ENCODE measurements at regions not wholly inside any gene's neighbourhood (a gene's known extent, or its start where the extent isn't known, plus 50 kb on each side); places are given as distances from the start of the nearest gene placed in this dataset.

DNA sequence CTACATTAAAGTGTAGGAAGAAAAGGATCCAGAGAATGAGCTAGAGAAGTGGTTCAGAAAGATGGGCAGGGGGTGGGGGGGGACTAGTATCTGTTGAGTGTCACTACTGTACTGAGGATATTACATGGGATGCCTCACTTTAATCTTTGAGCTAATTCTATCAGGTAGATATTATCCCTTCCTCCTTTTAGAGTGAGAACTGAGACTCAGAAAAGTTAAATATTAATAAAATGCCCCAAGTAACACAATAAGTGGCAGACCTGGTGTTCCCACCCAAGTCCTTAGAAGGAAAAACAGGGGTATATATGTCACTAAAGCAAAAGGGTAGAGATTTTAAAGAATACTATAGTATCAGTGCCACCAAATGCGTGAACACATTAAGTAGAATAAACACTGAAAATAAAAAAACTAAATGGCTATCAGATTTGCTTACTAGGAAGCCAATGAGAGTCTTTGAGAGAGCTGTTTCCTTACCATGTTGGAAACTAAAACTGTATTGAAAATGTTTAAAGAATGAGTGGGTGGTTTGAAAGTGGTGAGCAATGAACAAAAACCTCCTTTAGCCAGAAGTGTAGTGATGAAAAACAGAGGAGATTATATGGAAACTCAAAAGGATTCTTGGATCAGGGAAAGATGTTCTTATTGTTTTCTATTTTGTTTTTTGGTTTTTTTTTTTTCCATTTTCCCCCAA lies 230.8 kb downstream of the BARHL2 start:
- no peak for DNase-seq
- H3K27ac ChIP-seq: no peak overlapping the region
- H3K27me3 ChIP-seq: no peaks in the 10 kb centered on the region
- no peaks in the 10 kb centered on the region for H3K9me3 ChIP-seq
- TF ChIP-seq, protein P1, sequence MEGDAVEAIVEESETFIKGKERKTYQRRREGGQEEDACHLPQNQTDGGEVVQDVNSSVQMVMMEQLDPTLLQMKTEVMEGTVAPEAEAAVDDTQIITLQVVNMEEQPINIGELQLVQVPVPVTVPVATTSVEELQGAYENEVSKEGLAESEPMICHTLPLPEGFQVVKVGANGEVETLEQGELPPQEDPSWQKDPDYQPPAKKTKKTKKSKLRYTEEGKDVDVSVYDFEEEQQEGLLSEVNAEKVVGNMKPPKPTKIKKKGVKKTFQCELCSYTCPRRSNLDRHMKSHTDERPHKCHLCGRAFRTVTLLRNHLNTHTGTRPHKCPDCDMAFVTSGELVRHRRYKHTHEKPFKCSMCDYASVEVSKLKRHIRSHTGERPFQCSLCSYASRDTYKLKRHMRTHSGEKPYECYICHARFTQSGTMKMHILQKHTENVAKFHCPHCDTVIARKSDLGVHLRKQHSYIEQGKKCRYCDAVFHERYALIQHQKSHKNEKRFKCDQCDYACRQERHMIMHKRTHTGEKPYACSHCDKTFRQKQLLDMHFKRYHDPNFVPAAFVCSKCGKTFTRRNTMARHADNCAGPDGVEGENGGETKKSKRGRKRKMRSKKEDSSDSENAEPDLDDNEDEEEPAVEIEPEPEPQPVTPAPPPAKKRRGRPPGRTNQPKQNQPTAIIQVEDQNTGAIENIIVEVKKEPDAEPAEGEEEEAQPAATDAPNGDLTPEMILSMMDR (IDR thresholded peaks at IDR 0.05): no peak
- no peaks in the 10 kb centered on the region for H3K36me3 ChIP-seq
- H3K4me3 ChIP-seq: no peak overlapping the region
- no peaks in the 10 kb centered on the region for H3K4me1 ChIP-seq
- intact Hi-C loops (cut with DNase I; ENCODE audit: low total_unique reads): no loop called here

DNA sequence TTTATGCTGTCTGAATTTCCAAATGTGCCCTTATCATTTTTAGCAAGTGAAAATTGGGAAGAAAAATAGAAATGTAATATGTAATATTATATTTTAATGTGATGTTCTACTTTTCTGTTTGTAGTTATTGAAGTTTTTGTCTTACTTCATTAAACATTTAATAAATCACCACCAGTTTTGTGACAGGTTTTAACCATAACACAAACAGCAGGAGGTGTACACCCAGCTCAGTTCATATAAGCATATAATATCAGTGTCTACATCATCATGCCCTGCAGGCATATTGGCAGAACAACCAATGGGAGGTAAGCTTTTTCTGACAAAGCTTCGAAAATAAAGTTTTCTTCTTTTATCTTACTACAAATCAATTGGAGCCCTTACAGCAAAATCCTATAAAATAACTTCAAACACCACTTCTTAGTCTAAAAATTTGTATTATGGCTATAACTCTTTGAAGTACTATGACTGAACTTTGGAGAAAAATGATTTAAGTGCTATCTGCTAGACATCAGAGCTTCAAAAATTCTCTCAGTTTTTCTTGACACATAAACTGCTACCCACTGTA lies 236.7 kb downstream of the BARHL2 start:
- TF ChIP-seq, protein P1 (IDR thresholded peaks at IDR 0.05): no peak
- H3K4me1 ChIP-seq: no peaks in the 10 kb centered on the region
- no peaks in the 10 kb centered on the region for H3K9me3 ChIP-seq
- no peaks in the 10 kb centered on the region for H3K36me3 ChIP-seq
- intact Hi-C loops (cut with DNase I; ENCODE audit: low total_unique reads): no loop called here
- H3K27ac ChIP-seq: no peak overlapping the region
- no peak overlapping the region for H3K4me3 ChIP-seq
- no peak for DNase-seq
- no peaks in the 10 kb centered on the region for H3K27me3 ChIP-seq

DNA sequence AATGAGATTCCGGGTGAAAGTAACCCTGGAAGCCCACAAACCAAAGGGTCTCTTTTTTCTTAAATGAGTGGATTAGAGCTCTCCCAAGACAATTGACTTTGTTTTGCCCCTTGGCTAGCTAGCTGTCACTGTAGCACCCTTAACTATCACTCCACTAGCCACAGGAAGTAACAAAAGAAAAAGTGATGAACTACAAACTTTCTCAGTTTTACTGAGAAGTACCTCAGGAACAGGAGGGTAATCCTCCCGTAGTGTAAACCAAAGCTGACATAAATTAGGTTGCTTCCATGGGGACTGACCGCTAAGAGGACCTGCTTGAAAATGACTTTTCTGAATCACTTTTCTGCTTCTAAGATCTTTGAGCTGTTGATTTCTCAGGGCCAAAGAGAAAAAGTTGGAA lies 240.1 kb downstream of the BARHL2 start:
- H3K4me3 ChIP-seq: no peak overlapping the region
- no peaks in the 10 kb centered on the region for H3K4me1 ChIP-seq
- TF ChIP-seq, protein P1 (IDR thresholded peaks at IDR 0.05): no peak
- H3K27ac ChIP-seq: no peak overlapping the region
- no peaks in the 10 kb centered on the region for H3K36me3 ChIP-seq
- no peak for DNase-seq
- intact Hi-C loops (cut with DNase I; ENCODE audit: low total_unique reads): no loop called here
- H3K27me3 ChIP-seq: no peaks in the 10 kb centered on the region
- H3K9me3 ChIP-seq: no peaks in the 10 kb centered on the region

DNA sequence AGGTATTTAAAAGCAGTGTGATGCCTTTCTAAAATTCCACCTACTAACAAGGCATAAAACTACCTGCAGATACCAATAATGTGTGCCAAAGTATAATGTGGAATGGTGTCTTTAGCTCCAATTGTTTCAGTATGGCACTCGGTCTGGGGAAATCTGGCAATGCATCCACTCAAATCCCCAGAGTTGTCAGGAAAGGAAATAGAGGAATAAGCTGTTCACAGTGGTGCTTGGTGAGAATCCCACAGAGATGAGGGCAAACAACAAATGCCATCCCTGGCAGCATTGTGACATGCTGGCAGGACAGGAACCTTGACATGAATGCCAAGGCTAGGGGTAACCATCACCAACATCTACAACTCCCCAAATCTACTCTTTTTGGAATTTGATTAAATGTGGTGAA lies 240.7 kb downstream of the BARHL2 start:
- no peaks in the 10 kb centered on the region for H3K36me3 ChIP-seq
- no peaks in the 10 kb centered on the region for H3K9me3 ChIP-seq
- no peak for DNase-seq
- no peak overlapping the region for H3K27ac ChIP-seq
- TF ChIP-seq, protein P1 (IDR thresholded peaks at IDR 0.05): no peak
- no peak overlapping the region for H3K4me3 ChIP-seq
- H3K27me3 ChIP-seq: no peaks in the 10 kb centered on the region
- H3K4me1 ChIP-seq: no peaks in the 10 kb centered on the region
- intact Hi-C loops (cut with DNase I; ENCODE audit: low total_unique reads): no loop called here

DNA sequence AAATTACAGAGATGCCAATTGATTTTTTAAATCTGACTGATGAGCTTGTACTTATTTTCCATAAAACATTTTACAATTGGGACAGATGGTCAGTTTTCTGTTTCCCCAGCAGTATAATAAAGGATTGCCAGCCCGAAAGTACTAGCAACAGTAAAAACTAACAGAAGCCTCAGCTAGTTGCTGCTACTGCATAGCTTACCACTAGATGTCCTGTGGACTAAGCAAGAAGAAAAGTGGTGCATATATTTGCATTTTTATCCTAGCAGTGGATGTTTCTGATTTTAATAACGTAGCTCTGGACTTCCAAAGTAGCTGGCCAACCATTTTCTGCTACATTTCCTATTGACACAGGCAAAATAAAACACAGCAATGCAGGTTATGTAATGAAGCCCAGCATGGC lies 241.5 kb downstream of the BARHL2 start:
- Histone ChIP-seq H3K27me3 (no peaks in the 10 kb centered on the region), H3K27ac (no peak overlapping the region), H3K4me1 (no peaks in the 10 kb centered on the region), H3K4me3 (no peak overlapping the region), H3K9me3 (no peaks in the 10 kb centered on the region), H3K36me3 (no peaks in the 10 kb centered on the region)
- TF ChIP-seq, protein P1 (IDR thresholded peaks at IDR 0.05): no peak
- DNase-seq: no peak
- intact Hi-C loops (cut with DNase I; ENCODE audit: low total_unique reads): no loop called here

Measured in tibial artery (tissue), 4 donors.